ENCODE measurements at regions not wholly inside any gene's neighbourhood (a gene's known extent, or its start where the extent isn't known, plus 50 kb on each side); places are given as distances from the start of the nearest gene placed in this dataset.

DNA sequence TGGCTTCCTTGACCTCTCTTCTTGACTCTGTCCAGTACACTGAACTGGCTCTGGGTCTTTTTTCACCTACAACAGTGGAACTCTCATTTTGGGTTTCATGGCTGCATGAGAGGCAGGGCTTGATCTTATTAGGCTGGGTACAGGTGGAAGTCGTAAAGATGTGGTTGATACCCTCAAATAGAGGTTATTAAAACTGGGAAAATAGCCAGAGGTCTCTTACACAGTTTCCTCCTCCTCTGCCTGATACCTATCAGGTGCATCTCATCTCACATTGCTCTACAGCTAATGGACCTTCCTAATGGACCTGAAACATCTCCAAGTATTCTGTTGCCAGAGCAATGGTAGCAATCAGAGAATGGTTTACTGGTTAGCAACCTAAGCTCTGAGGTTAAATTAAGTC lies 231.8 kb downstream of the ETAA1 start:
- no peak overlapping the region for H3K27ac ChIP-seq
- no peak for TF ChIP-seq ZFX (IDR thresholded peaks at IDR 0.05; ENCODE audit: borderline replicate concordance)
- TF ChIP-seq, protein P1, sequence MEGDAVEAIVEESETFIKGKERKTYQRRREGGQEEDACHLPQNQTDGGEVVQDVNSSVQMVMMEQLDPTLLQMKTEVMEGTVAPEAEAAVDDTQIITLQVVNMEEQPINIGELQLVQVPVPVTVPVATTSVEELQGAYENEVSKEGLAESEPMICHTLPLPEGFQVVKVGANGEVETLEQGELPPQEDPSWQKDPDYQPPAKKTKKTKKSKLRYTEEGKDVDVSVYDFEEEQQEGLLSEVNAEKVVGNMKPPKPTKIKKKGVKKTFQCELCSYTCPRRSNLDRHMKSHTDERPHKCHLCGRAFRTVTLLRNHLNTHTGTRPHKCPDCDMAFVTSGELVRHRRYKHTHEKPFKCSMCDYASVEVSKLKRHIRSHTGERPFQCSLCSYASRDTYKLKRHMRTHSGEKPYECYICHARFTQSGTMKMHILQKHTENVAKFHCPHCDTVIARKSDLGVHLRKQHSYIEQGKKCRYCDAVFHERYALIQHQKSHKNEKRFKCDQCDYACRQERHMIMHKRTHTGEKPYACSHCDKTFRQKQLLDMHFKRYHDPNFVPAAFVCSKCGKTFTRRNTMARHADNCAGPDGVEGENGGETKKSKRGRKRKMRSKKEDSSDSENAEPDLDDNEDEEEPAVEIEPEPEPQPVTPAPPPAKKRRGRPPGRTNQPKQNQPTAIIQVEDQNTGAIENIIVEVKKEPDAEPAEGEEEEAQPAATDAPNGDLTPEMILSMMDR (IDR thresholded peaks at IDR 0.05), result no peak

DNA sequence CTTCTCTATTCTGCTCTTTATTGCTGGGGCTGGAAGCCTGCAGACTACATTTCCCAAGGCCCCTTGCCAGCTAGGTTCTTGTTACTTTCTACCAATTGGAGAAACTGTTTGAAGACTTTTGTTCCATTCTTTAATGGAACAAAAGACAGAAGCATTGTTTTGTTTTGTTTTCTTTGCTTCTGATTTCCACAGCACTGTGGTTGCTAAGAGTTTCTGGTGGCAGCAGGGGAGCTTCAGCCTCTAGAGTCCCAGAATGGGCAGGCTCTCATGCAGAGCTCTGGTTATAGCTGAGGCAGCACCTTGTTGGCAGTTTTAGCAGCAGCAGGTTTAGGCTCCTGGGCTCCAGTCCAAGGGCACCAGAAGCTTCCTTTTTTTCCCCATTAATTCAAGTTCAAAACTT lies 234.3 kb downstream of the ETAA1 start:
- TF ChIP-seq, protein P1 (IDR thresholded peaks at IDR 0.05), result no peak
- TF ChIP-seq ZFX (IDR thresholded peaks at IDR 0.05; ENCODE audit: borderline replicate concordance), result no peak
- no peak overlapping the region for H3K27ac ChIP-seq

DNA sequence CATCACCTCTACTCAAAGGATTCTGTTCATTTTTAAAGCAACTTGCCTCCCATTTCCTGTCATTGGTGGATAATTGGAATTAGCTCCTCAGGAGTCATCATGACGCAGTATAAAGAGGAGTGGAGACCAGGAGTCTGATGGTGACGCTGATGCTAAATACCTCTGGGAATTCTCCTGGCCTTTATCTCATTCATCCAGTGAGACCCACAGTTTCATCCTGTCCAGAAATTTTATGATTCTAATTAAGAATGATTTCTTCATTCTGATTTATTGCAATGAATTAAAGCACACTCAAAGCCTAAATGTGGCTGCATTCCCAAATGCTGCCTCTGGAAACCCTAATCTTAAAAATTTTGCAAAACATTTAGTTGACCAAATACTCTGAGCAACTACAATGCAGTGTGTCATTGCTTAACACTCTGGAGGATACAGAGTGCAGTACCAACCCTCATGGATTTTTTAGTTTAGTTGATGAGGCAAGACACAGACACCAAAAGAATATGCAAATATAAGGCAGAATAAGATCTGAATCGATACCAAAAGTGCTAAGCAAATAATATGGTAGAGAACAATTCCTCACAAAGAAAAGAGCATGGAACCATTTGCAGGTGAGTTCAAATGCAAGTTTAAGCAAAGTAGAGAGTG lies 236.2 kb downstream of the ETAA1 start:
- TF ChIP-seq, protein P1 (IDR thresholded peaks at IDR 0.05), result no peak
- TF ChIP-seq ZFX (IDR thresholded peaks at IDR 0.05; ENCODE audit: borderline replicate concordance), result no peak

DNA sequence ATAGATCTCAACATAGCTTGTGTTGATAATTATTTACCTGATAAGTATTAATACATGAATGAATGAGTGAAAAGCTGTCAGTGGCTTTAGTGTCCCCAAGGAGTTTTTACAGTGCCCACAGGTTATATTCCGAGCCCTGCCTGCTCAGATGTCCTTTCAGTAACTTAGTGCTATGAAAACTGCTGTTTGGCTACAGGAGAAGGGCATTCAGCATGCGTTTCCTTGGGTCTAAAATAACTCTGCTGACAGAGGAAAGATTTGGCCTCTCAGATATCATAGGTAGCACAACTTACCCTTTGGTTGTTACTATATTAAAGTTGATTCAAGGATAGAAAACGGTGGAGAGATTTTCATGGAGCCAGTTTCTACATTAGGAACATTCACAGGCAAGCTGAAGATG lies 241.0 kb downstream of the ETAA1 start:
- no peak overlapping the region for H3K27ac ChIP-seq
- TF ChIP-seq, protein P1 (IDR thresholded peaks at IDR 0.05), result no peak
- TF ChIP-seq ZFX (IDR thresholded peaks at IDR 0.05; ENCODE audit: borderline replicate concordance), result no peak

More for the DNA sequence above, 236.2 kb downstream of the ETAA1 start:
- H3K27ac ChIP-seq, result no peak overlapping the region

DNA sequence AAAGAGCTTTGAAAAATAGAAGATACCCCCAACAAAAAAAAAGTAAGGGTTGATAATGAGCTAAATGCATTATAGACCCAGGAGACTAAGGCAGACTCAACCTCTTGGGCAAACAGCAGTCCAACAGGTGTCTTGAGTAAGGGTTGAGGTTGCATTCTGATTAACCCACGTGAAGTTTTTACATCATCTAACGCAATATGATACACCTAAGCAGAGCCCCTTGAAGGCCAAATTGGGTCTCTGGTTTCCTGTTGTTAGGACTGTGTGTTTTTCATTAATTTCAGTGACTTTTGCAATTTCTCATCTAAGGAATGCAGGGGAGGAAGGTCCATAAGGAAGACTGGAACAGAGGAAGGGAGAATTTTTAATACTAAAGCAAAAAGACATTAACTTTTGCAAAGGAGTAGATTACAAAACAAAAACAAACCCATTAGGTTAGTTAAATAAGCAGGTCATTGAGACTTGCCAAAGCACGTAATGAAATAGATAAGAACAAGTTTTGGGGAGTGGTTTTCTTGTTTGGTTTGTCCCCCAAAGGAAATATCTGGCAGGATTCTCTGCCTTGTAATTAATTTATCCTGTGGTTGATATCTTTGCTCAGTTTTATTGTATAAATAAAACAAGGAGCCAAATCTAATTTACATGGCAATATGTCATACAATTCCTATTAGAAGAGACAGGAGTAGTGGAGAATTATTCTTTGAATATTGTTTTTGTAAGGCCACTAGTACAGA lies 244.3 kb downstream of the ETAA1 start:
- no peak overlapping the region for H3K27ac ChIP-seq
- TF ChIP-seq ZFX (IDR thresholded peaks at IDR 0.05; ENCODE audit: borderline replicate concordance), result no peak

DNA sequence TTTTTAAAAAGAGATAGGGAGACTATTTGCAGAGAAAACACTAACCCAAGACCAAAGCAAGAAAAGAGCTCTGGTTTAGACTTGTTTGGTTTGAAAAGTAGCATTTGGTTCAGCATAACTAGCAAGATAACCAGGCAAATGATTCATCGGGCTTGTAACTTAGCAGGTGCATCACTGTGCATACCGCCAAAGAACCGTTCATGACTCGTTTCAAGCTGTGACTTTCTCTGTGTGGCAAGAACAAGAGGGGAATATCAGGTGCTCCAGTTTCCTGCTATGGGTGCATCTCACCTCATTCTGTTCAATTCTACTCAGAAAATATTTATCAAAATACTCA lies 244.9 kb downstream of the ETAA1 start:
- no peak overlapping the region for H3K27ac ChIP-seq
- TF ChIP-seq, protein P1 (IDR thresholded peaks at IDR 0.05), result no peak
- TF ChIP-seq ZFX (IDR thresholded peaks at IDR 0.05; ENCODE audit: borderline replicate concordance), result no peak

DNA sequence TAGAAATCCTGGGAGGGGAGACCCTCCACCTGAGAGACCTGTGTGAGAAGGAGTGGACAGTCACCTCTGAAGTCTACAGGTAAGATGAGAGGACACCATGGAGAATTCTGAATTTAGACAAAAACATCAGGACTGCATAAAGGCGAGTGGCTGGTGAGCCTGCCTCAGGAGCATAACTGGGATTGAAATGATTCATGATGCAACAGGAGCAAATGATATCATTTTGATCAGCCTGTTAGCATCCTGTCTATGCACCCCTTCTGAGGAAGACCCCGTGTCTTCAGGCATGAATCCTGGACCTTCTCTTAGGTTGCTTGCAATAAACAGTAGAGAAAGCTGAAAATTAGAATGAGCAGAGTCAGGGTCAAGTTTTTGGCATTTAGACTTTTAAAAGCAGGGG lies 245.8 kb downstream of the ETAA1 start:
- H3K27ac ChIP-seq, result no peak overlapping the region
- no peak for TF ChIP-seq ZFX (IDR thresholded peaks at IDR 0.05; ENCODE audit: borderline replicate concordance)
- TF ChIP-seq, protein P1 (IDR thresholded peaks at IDR 0.05), result no peak

Measured in 22Rv1 (cell line).